Mesendoderm (in vitro differentiated cells): ENCODE measurements at regions not wholly inside any gene's neighbourhood (a gene's known extent, or its start where the extent isn't known, plus 50 kb on each side); places are given as distances from the start of the nearest gene placed in this dataset.

ENCODE experiments used
- DNase-seq: peaks from one replicate; pipeline ENCODE4 v3.0.0; 2013
- H2AK5ac ChIP-seq: 2 replicates; pipeline ENCODE4 v1.6.1; 2013; ENCODE audit warnings: low read length, inconsistent platforms
- H2BK120ac ChIP-seq: 2 replicates; pipeline ENCODE4 v1.6.1; 2013; ENCODE audit warnings: low read depth, mild to moderate bottlenecking, low read length, moderate library complexity, mixed read lengths
- H2BK15ac ChIP-seq: replicated peaks from 2 replicates; pipeline ENCODE4 v1.6.1; 2013; ENCODE audit warnings: low read depth, mild to moderate bottlenecking, moderate library complexity
- H2BK5ac ChIP-seq: 2 replicates; pipeline ENCODE4 v1.6.1; 2013; ENCODE audit warnings: low read length, inconsistent platforms
- H3K18ac ChIP-seq: 2 replicates; pipeline ENCODE4 v1.6.1; 2013; ENCODE audit warnings: mild to moderate bottlenecking, low read length, mixed read lengths
- H3K23ac ChIP-seq: one replicate; pipeline ENCODE4 v1.6.1; 2013; ENCODE audit warnings: low read length
- H3K27ac ChIP-seq: 2 replicates; pipeline ENCODE4 v1.5.1; 2013; ENCODE audit warnings: low read depth, mild to moderate bottlenecking, inconsistent platforms, low read length, moderate library complexity
- H3K27me3 ChIP-seq: 2 replicates; pipeline ENCODE4 v1.6.1; 2013; ENCODE audit warnings: low read length, control low read depth, mild to moderate bottlenecking, inconsistent platforms; ENCODE audit not compliant: insufficient read depth, poor library complexity
- H3K36me3 ChIP-seq: 2 replicates; pipeline ENCODE4 v1.6.1; 2013; ENCODE audit warnings: low read length, inconsistent platforms; ENCODE audit not compliant: control insufficient read depth, insufficient read depth
- H3K4ac ChIP-seq: one replicate; pipeline ENCODE4 v1.6.1; 2013; ENCODE audit warnings: low read depth, mild to moderate bottlenecking, low read length, moderate library complexity
- H3K4me1 ChIP-seq: 2 replicates; pipeline ENCODE4 v1.6.1; 2013; ENCODE audit warnings: low read depth, low read length, inconsistent platforms; ENCODE audit not compliant: control insufficient read depth
- H3K4me2 ChIP-seq: 2 replicates; pipeline ENCODE4 v1.6.1; 2013; ENCODE audit warnings: low read length
- H3K4me3 ChIP-seq: 2 replicates; pipeline ENCODE4 v1.5.1; 2013; ENCODE audit warnings: mild to moderate bottlenecking, low read length
- H3K56ac ChIP-seq: one replicate; pipeline ENCODE4 v1.6.1; 2013; ENCODE audit warnings: low read length
- H3K79me1 ChIP-seq: 2 replicates; pipeline ENCODE4 v1.6.1; 2013; ENCODE audit warnings: low read length, inconsistent platforms
- H3K79me2 ChIP-seq: 2 replicates; pipeline ENCODE4 v1.6.1; 2013; ENCODE audit warnings: mild to moderate bottlenecking, low read length; ENCODE audit not compliant: control insufficient read depth, insufficient read depth
- H3K9ac ChIP-seq: 2 replicates; pipeline ENCODE4 v1.6.1; 2013; ENCODE audit warnings: low read length, inconsistent platforms
- H4K5ac ChIP-seq: one replicate; pipeline ENCODE4 v1.6.1; 2013; ENCODE audit warnings: low read length
- H4K8ac ChIP-seq: one replicate; pipeline ENCODE4 v1.6.1; 2013; ENCODE audit warnings: low read depth, mild to moderate bottlenecking, control low read depth, low read length, moderate library complexity
- WGBS: extraction: QIAGEN DNeasy Blood & Tissue Kit; methylation state at CpG from one replicate; pipeline ENCODE4 v1.1.7; 2013; ENCODE audit warnings: low lambda C conversion rate, missing lambda C conversion rate; ENCODE audit not compliant: insufficient coverage; ENCODE audit errors: extremely low coverage; 5-methylcytosine and 5-hydroxymethylcytosine counted together

DNA sequence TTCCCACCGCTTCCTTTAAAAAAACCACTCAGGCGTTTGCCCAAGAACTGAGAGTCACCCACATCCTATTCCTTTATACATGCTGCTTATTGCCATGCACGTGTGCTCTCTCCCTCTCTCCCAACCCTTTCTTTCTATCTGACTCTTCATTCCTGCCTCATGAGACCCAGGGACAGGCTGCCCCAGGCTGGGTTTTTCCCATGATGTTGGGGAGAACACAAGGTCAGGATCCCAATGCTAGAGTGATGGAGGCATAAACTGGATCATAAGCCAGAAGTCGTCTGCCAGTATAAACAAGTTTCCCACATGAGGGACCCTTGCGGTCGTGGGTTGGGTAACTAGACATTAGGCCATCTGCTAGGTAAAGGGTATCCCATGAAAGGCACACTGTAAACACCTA is 64.9 kb downstream of the CD2 start:
- Histone ChIP-seq H3K18ac (no peak overlapping the region), H3K27ac (no peak overlapping the region), H3K4me3 (no peak overlapping the region), H2BK120ac (no peak overlapping the region), H3K27me3 (no peaks in the 10 kb centered on the region), H4K5ac (no peak overlapping the region), H3K4ac (no peak overlapping the region), H3K23ac (no peak overlapping the region), H3K4me2 (no peak overlapping the region), H3K56ac (no peak overlapping the region), H3K4me1 (no peaks in the 10 kb centered on the region), H3K36me3 (no peaks in the 10 kb centered on the region), H2AK5ac (no peak overlapping the region), H4K8ac (no peak overlapping the region), H3K79me1 (no peaks in the 10 kb centered on the region), H3K79me2 (no peaks in the 10 kb centered on the region), H2BK5ac (no peak overlapping the region), H2BK15ac (no peak overlapping the region), H3K9ac (no peak overlapping the region)
- DNase-seq, result no peak
- WGBS, result no CpG with 5 or more reads among the region's 6 CpGs

GRCh38 chr1:116820369-116820768 is 66.1 kb downstream of the CD2 start:
- no peaks in the 10 kb centered on the region for H3K36me3 ChIP-seq
- WGBS, result no CpG with 5 or more reads among the region's 6 CpGs
- no peak overlapping the region for H3K4me3 ChIP-seq
- no peak overlapping the region for H3K9ac ChIP-seq
- H3K79me1 ChIP-seq, result no peaks in the 10 kb centered on the region
- no peak overlapping the region for H3K27ac ChIP-seq
- H2BK15ac ChIP-seq, result no peak overlapping the region
- H4K5ac ChIP-seq, result no peak overlapping the region
- no peak overlapping the region for H2BK5ac ChIP-seq
- H2AK5ac ChIP-seq, result no peak overlapping the region
- H3K23ac ChIP-seq, result peak overlapping the region; percentile 34
- no peak overlapping the region for H3K4ac ChIP-seq
- H3K18ac ChIP-seq, result no peak overlapping the region
- peaks cover 5% of the 10 kb centered on the region for H3K4me1 ChIP-seq
- no peak overlapping the region for H2BK120ac ChIP-seq
- no peaks in the 10 kb centered on the region for H3K79me2 ChIP-seq
- no peak overlapping the region for H4K8ac ChIP-seq
- no peak overlapping the region for H3K4me2 ChIP-seq
- no peak overlapping the region for H3K56ac ChIP-seq
- no peak for DNase-seq
- no peaks in the 10 kb centered on the region for H3K27me3 ChIP-seq

DNA sequence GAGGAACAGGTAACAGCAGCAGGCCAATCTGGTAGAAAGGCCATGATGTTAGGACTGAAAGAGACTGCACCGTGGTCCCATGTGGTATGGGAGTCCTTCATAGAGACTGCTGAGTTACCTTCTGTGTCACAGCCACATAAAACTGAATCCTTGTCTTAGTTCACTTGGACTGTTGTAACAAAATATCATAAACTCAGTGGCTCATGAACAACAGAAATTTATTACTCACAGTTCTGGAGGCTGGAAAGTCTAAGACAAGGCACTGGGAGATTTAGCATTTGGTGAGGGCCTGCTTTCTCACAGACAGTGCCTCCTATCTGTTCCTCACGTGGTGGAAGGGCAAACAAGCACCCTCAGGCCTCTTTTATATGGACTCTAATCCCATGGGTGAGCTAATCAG is 67.5 kb downstream of the CD2 start:
- Histone ChIP-seq H2AK5ac (no peak overlapping the region), H3K27ac (no peak overlapping the region), H3K4ac (no peak overlapping the region), H4K5ac (no peak overlapping the region), H4K8ac (no peak overlapping the region), H3K27me3 (no peaks in the 10 kb centered on the region), H3K36me3 (no peaks in the 10 kb centered on the region), H2BK15ac (no peak overlapping the region), H3K23ac (no peak overlapping the region), H3K4me2 (no peak overlapping the region), H3K4me1 (peaks cover 9% of the 10 kb centered on the region), H2BK5ac (no peak overlapping the region), H3K18ac (no peak overlapping the region), H3K79me1 (no peaks in the 10 kb centered on the region), H3K56ac (no peak overlapping the region), H3K79me2 (no peaks in the 10 kb centered on the region), H3K4me3 (no peak overlapping the region), H2BK120ac (no peak overlapping the region), H3K9ac (no peak overlapping the region)
- DNase-seq, result no peak
- no CpG with 5 or more reads among the region's 2 CpGs for WGBS

DNA sequence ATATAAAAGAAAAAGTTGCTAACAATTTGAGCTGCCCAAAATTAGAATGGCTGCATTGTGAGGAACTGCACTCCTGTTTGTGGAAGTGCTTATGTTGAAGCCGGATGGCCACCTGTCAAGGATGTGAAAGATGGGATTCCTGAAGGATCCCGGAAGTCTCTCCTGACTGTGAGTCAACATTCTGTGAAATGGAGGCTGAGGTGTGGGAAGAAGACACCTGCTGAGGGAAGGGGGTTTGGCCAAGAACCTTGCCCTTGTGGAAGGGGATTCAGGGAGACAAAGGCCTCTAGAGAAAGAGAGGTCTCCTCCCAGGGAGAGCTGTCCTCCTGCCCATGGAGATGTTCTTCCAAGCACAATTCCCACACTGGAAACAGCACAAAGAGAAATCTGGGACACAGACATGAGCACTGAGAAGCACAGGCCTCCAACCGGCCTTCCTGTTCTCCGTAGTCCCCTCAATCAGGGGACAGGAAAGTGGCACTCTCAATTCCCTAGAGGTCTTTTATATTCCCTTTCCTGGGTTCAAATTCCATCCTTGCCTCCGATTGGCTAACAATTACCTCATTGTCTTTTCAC is 70.5 kb downstream of the CD2 start:
- peak overlapping the region; percentile 30 for H2BK5ac ChIP-seq
- H3K18ac ChIP-seq, result no peak overlapping the region
- no peak overlapping the region for H4K8ac ChIP-seq
- H3K79me2 ChIP-seq, result no peaks in the 10 kb centered on the region
- H3K4me3 ChIP-seq, result no peak overlapping the region
- no peaks in the 10 kb centered on the region for H3K27me3 ChIP-seq
- H3K23ac ChIP-seq, result no peak overlapping the region
- DNase-seq, result peak; percentile 42
- H3K27ac ChIP-seq, result no peak overlapping the region
- H3K4me2 ChIP-seq, result no peak overlapping the region
- peaks cover 9% of the 10 kb centered on the region for H3K4me1 ChIP-seq
- H3K56ac ChIP-seq, result no peak overlapping the region
- H2BK15ac ChIP-seq, result no peak overlapping the region
- no peak overlapping the region for H3K4ac ChIP-seq
- H2BK120ac ChIP-seq, result no peak overlapping the region
- no peak overlapping the region for H2AK5ac ChIP-seq
- no CpG with 5 or more reads among the region's 5 CpGs for WGBS
- no peak overlapping the region for H4K5ac ChIP-seq
- no peaks in the 10 kb centered on the region for H3K79me1 ChIP-seq
- H3K36me3 ChIP-seq, result no peaks in the 10 kb centered on the region
- H3K9ac ChIP-seq, result no peak overlapping the region

GRCh38 chr1:116825207-116825719 is 71.0 kb downstream of the CD2 start:
- no peak overlapping the region for H3K4ac ChIP-seq
- H3K56ac ChIP-seq, result peak overlapping the region; percentile 77
- H3K4me1 ChIP-seq, result peaks cover 9% of the 10 kb centered on the region
- H3K18ac ChIP-seq, result no peak overlapping the region
- H2BK120ac ChIP-seq, result peak overlapping the region; percentile 1
- peak; percentile 88 for DNase-seq
- no peak overlapping the region for H3K4me2 ChIP-seq
- H3K27ac ChIP-seq, result peak overlapping the region; percentile 18
- H3K79me2 ChIP-seq, result no peaks in the 10 kb centered on the region
- H3K79me1 ChIP-seq, result no peaks in the 10 kb centered on the region
- no peak overlapping the region for H4K5ac ChIP-seq
- H2BK15ac ChIP-seq, result no peak overlapping the region
- no peak overlapping the region for H3K4me3 ChIP-seq
- H2BK5ac ChIP-seq, result peak overlapping the region; percentile 32
- peak overlapping the region; percentile 24 for H3K9ac ChIP-seq
- H4K8ac ChIP-seq, result no peak overlapping the region
- no CpG with 5 or more reads among the region's 5 CpGs for WGBS
- H3K36me3 ChIP-seq, result no peaks in the 10 kb centered on the region
- H3K23ac ChIP-seq, result no peak overlapping the region
- no peak overlapping the region for H2AK5ac ChIP-seq
- no peaks in the 10 kb centered on the region for H3K27me3 ChIP-seq
